Breast epithelium (tissue), 3 donors: ENCODE measurements at regions not wholly inside any gene's neighbourhood (a gene's known extent, or its start where the extent isn't known, plus 50 kb on each side); places are given as distances from the start of the nearest gene placed in this dataset.
"Not testable (repeated sequence)": the region's sequence is repeated elsewhere in the genome, so short reads cannot be mapped to it uniquely, and the experiment has no call there.

Experiments
- POLR2A ChIP-seq: fragments of 450-650 bp; IDR thresholded peaks from one replicate; pipeline ENCODE4 v1.6.1; 2016; ENCODE audit warnings: antibody characterized with exemption, mild to moderate bottlenecking, moderate library complexity
- POLR2AphosphoS5 ChIP-seq, 3 donors: sonication (generic); formaldehyde crosslinking; IDR thresholded peaks; one replicate each; pipeline ENCODE4 v1.6.1; 2017; ENCODE audit warnings: antibody characterized with exemption in 3 of 3
- TF ChIP-seq, protein P1 (sequence below), 3 donors: fragments of 450-650 bp; IDR thresholded peaks; one replicate each; pipeline ENCODE4 v1.5.1; 2016 to 2017; ENCODE audit warnings: antibody characterized with exemption in 3 of 3, mild to moderate bottlenecking in 3 of 3, moderate library complexity in 3 of 3

DNA sequence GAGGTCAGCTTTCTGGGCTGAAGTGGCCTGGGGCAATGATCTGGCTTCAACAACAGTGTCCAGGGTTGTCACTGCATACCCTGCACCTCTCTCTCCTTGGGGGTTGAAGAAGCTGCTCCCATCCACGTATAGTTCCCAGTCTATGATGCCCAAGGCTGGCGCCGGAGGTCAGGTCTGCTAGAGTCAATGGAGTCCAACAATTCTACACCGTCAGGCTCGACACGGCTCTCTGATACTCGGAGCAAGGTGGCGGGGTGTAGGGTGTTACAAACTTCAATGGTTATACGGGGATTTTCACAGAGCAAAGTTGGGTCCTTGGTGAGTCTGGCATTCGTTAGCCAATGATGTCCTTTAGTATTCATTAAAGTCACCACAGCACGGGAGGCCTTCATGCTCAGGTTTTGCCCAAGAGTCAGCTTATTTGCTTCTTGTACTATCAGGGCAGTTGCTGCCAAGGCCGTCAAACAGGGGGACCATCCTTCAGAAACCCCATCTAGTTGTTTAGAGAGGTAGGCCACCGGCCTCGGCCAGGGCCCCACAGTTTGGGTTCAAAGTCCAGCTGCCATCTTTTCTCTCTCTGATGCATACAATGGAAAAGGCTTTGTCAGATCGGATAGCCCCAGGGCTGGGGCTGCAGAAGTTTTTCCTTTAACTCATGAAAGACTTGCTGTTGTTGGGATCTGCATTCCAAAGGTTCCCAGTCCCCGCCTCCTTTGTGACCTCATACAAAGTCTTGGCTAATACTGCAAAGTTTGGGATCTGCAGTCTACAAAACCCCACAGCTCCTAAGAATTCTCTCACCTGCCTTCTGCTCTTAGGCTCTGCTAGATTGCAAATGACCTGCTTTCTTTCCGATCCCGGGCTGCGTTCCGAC lies 128.1 kb downstream of the ADRA2C start:
- TF ChIP-seq, protein P1, sequence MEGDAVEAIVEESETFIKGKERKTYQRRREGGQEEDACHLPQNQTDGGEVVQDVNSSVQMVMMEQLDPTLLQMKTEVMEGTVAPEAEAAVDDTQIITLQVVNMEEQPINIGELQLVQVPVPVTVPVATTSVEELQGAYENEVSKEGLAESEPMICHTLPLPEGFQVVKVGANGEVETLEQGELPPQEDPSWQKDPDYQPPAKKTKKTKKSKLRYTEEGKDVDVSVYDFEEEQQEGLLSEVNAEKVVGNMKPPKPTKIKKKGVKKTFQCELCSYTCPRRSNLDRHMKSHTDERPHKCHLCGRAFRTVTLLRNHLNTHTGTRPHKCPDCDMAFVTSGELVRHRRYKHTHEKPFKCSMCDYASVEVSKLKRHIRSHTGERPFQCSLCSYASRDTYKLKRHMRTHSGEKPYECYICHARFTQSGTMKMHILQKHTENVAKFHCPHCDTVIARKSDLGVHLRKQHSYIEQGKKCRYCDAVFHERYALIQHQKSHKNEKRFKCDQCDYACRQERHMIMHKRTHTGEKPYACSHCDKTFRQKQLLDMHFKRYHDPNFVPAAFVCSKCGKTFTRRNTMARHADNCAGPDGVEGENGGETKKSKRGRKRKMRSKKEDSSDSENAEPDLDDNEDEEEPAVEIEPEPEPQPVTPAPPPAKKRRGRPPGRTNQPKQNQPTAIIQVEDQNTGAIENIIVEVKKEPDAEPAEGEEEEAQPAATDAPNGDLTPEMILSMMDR (IDR thresholded peaks at IDR 0.05) = not testable (repeated sequence)
- not testable (repeated sequence) for TF ChIP-seq POLR2A; POLR2AphosphoS5 (IDR thresholded peaks at IDR 0.05)
